Transverse colon (tissue), 4 donors: ENCODE measurements at regions not wholly inside any gene's neighbourhood (a gene's known extent, or its start where the extent isn't known, plus 50 kb on each side); places are given as distances from the start of the nearest gene placed in this dataset.

Experiments
- EP300 ChIP-seq: sonication (generic); formaldehyde crosslinking; IDR thresholded peaks from one replicate; pipeline ENCODE4 v1.6.1; 2017; ENCODE audit warnings: antibody characterized with exemption, low read depth
- POLR2A ChIP-seq: fragments of 450-650 bp; IDR thresholded peaks from one replicate; pipeline ENCODE4 v1.6.1; 2016; ENCODE audit warnings: antibody characterized with exemption, mild to moderate bottlenecking, moderate library complexity
- POLR2AphosphoS5 ChIP-seq, 3 donors: sonication (generic); formaldehyde crosslinking; IDR thresholded peaks; one replicate each; pipeline ENCODE4 v1.6.1; 2016; ENCODE audit warnings: antibody characterized with exemption in 3 of 3
- TF ChIP-seq, protein P1 (sequence below), 5 experiments: fragments of 200-600 bp in 3 of 5; fragments of 450-650 bp in 2 of 5; sonication (generic) in 3 of 5; IDR thresholded peaks; 1 replicate in 2 of 5; 2 replicates in 3 of 5; pipeline ENCODE4 v1.5.1; 2016 to 2017; ENCODE audit warnings: antibody characterized with exemption in 5 of 5, inconsistent platforms in 3 of 5, mild to moderate bottlenecking in 2 of 5, moderate library complexity in 1 of 5

DNA sequence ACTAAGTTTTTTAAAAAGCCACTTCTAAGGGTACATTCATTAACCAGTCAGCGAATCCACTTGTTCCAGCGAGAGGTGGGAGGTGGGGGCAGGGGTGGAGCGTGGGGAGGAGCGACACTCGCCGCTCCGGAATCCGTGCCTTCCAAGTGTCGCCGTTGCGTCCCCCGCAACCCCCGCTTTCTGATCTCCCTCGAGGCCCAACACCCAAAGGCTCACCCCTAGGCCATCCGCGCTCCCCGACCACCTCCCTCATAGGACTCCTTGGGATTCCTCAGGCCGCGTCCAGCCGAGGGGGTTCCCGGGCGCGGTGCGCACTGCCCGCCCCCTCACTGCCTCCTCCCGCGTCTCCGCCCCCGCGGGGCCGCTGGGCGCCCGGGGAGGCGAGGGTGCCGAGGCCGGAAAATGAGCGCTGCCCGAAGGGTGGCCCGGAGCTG lies 108.1 kb upstream of the STOX2 start:
- TF ChIP-seq, protein P1, sequence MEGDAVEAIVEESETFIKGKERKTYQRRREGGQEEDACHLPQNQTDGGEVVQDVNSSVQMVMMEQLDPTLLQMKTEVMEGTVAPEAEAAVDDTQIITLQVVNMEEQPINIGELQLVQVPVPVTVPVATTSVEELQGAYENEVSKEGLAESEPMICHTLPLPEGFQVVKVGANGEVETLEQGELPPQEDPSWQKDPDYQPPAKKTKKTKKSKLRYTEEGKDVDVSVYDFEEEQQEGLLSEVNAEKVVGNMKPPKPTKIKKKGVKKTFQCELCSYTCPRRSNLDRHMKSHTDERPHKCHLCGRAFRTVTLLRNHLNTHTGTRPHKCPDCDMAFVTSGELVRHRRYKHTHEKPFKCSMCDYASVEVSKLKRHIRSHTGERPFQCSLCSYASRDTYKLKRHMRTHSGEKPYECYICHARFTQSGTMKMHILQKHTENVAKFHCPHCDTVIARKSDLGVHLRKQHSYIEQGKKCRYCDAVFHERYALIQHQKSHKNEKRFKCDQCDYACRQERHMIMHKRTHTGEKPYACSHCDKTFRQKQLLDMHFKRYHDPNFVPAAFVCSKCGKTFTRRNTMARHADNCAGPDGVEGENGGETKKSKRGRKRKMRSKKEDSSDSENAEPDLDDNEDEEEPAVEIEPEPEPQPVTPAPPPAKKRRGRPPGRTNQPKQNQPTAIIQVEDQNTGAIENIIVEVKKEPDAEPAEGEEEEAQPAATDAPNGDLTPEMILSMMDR (IDR thresholded peaks at IDR 0.05): no peak
- TF ChIP-seq POLR2A (no peak), EP300 (no peak), POLR2AphosphoS5 (IDR thresholded peaks at IDR 0.05) (no peak)
